NT2/D1 (cell line): ENCODE measurements at regions not wholly inside any gene's neighbourhood (a gene's known extent, or its start where the extent isn't known, plus 50 kb on each side); places are given as distances from the start of the nearest gene placed in this dataset.

Source experiments
- SUZ12 ChIP-seq: IDR thresholded peaks from 2 replicates; pipeline ENCODE4 v1.6.1; 2011; ENCODE audit not compliant: insufficient read length, insufficient read depth; ENCODE audit errors: extremely low read depth
- YY1 ChIP-seq: IDR thresholded peaks from 2 replicates; pipeline ENCODE4 v1.6.1; 2011; ENCODE audit not compliant: insufficient read length, insufficient read depth

DNA sequence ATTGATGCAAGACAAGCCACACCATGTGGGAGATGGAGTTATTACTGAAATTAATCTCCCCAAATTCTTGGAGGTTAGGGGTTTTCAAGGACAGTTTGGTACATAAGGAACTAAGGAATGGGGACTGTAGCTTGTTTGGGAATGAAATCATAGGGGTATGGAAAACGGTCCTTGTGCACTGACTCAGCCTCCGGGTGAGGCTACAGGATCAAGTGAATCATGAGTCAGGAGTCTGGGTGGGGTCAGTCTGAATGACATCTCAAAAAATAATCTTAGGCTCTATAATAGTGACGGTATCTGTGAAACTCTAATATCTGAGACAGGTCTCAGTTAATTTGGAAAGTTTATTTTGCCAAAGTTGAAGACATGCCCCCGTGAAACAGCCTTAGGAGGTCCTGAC is 128.5 kb upstream of the CYSLTR1 start:
- TF ChIP-seq SUZ12 (no peak), YY1 (no peak)
